ENCODE measurements at regions not wholly inside any gene's neighbourhood (a gene's known extent, or its start where the extent isn't known, plus 50 kb on each side); places are given as distances from the start of the nearest gene placed in this dataset.
"Not testable (repeated sequence)": the region's sequence is repeated elsewhere in the genome, so short reads cannot be mapped to it uniquely, and the experiment has no call there.

GRCh38 chr5:62223312-62223670 is 82.7 kb upstream of the KIF2A start:
- H3K4me3 ChIP-seq: peak overlapping the region; percentile 14 to 21
- peak; percentile 31 to 52 for TF ChIP-seq CTCF (IDR thresholded peaks at IDR 0.05)
- H3K9me3 ChIP-seq, H3K27ac ChIP-seq, H3K4me1 ChIP-seq, H3K27me3 ChIP-seq, H3K36me3 ChIP-seq: not testable (repeated sequence)
- intact Hi-C loops (cut with DNase I; ENCODE audit: low total_unique reads): loop anchor here (10.0 kb wide), 1 partner anchor 82 kb away; the partner anchor contains the start of gene KIF2A
- DNase-seq: peak; percentile 79 to 83

GRCh38 chr5:62224987-62225601 is 80.9 kb upstream of the KIF2A start:
- H3K9me3 ChIP-seq, H3K27me3 ChIP-seq, H3K4me3 ChIP-seq, H3K36me3 ChIP-seq, H3K4me1 ChIP-seq, DNase-seq, H3K27ac ChIP-seq: not testable (repeated sequence)
- TF ChIP-seq CTCF (IDR thresholded peaks at IDR 0.05): peak; percentile 6 to 25
- intact Hi-C loops (cut with DNase I; ENCODE audit: low total_unique reads): loop anchor here (10.0 kb wide), 1 partner anchor 80 kb away; the partner anchor contains the start of gene KIF2A

DNA sequence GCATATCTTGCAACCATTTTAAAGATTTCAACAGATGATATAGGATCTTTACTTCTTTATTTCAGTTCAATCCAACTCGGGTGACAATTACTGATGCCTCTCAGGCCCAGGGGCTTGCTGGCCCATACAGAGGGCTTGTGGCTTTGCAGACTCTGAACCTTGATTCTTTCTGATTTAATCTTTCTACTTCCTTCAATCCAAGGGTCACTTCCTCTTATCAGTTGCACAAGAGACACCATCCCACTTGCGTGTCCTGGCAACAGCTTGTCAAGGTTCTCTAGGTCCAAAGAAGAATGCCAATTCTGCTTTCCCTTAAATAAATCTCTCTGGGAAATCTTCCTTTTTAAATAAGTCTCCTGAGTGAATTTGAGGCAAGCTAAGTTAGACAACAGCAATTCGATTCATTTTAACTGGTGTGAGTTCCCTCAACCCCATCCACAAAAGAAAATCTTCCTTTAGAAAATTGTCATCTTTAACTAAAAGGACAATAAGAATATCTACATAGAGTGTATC is 75.1 kb upstream of the KIF2A start:
- H3K4me3 ChIP-seq; H3K9me3 ChIP-seq; H3K36me3 ChIP-seq; H3K27ac ChIP-seq; DNase-seq; intact Hi-C loops (cut with DNase I; ENCODE audit: low total_unique reads); H3K27me3 ChIP-seq: not testable (repeated sequence)
- H3K4me1 ChIP-seq: peaks cover 0 to 12% (median 4%) of the 10 kb centered on the region in 4 donors

DNA sequence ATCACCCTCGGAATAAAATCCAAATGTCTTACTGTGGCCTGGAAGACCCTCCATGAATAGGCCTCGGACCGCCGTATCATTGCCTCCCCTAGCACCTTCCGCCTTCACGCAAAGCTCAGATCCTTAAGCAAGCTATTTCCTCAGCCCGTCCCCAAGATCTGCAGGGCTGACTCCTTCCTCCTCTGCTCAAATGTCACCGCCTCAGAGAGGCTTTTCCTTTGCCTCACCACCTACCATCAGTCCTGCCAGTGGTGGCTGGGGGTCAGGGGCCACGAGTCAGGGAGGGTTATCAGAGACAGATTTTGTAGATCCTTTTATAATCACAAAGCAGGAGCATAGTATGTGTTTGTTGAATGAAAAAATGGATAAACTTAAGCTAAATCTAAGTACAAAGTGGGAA is 74.4 kb upstream of the KIF2A start:
- no peak for TF ChIP-seq CTCF (IDR thresholded peaks at IDR 0.05)
- DNase-seq: no peak

GRCh38 chr5:62232218-62232617 is 73.8 kb upstream of the KIF2A start:
- H3K27ac ChIP-seq; H3K9me3 ChIP-seq; H3K27me3 ChIP-seq; DNase-seq; H3K4me3 ChIP-seq; intact Hi-C loops (cut with DNase I; ENCODE audit: low total_unique reads); H3K36me3 ChIP-seq: not testable (repeated sequence)
- H3K4me1 ChIP-seq: peaks cover 0 to 18% (median 10%) of the 10 kb centered on the region in 4 donors

More for the DNA sequence above, 74.4 kb upstream of the KIF2A start:
- Histone ChIP-seq H3K27ac (no peak overlapping the region), H3K36me3 (no peaks in the 10 kb centered on the region), H3K27me3 (no peaks in the 10 kb centered on the region), H3K4me1 (peaks cover 0 to 14% (median 8%) of the 10 kb centered on the region in 4 donors), H3K4me3 (no peak overlapping the region), H3K9me3 (no peaks in the 10 kb centered on the region)
- intact Hi-C loops (cut with DNase I; ENCODE audit: low total_unique reads): no loop called here

DNA sequence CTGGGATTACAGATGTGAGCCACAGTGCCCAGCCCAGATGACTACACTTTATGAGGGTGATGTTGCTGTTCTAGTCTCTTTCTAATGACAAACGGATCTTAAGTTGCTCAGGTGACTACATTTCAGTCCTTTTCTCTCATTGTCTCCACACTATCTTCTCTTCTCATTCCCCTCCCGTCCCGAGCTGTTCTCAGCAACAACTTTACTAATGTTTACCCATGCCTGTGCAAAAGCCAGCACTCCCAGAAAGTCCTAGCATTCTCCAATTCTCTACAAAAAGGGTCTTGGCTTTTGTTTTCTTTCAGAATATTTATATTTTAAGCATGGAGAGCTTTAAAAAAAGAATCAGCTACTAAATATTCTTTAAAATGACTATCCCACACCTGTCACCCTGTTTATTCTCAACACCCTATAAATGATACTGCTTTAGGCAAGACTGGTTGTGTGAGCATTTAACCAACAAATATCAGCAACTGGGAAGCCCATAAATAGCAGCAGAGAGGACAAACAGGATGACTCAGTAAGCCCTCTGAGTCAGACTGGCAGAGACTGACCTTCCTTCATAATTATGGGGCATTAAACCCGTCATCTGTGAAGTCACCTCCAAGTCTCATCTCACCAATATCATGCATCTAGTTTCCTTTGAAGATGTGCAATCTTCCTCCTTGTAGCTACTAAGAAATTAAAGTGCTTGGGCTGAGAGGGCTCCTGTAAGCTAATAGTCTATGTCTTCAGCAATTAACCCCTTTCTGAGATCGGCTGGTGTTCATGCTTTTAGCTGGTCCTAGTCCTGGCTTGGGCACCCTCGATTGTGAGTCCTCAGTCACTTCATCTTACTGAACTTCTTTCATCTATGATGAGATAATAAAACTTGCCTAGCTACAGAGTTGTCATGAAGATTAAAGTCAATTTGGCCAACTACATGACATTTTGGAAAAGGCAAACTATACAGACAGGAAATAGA is 72.6 kb upstream of the KIF2A start:
- H3K27ac ChIP-seq: peak overlapping the region; percentile 45 to 57
- DNase-seq; H3K9me3 ChIP-seq; intact Hi-C loops (cut with DNase I; ENCODE audit: low total_unique reads); H3K36me3 ChIP-seq; H3K4me3 ChIP-seq; H3K27me3 ChIP-seq: not testable (repeated sequence)
- peaks cover 0 to 22% (median 11%) of the 10 kb centered on the region in 4 donors for H3K4me1 ChIP-seq

- Histone ChIP-seq H3K27ac (peak overlapping the region; percentile 50 to 66), H3K4me3 (peak overlapping the region; percentile 15 to 20), H3K4me1 (peaks cover 0 to 22% (median 11%) of the 10 kb centered on the region in 4 donors)
- H3K27me3 ChIP-seq; intact Hi-C loops (cut with DNase I; ENCODE audit: low total_unique reads); DNase-seq; H3K36me3 ChIP-seq; H3K9me3 ChIP-seq: not testable (repeated sequence)
These were observed 69.4 kb upstream of the KIF2A start for GRCh38 chr5:62236593-62236992.

- H3K9me3 ChIP-seq; H3K27me3 ChIP-seq; H3K36me3 ChIP-seq; H3K4me3 ChIP-seq; DNase-seq; intact Hi-C loops (cut with DNase I; ENCODE audit: low total_unique reads); H3K27ac ChIP-seq: not testable (repeated sequence)
- peaks cover 0 to 19% (median 10%) of the 10 kb centered on the region in 4 donors for H3K4me1 ChIP-seq
These were observed 68.1 kb upstream of the KIF2A start for GRCh38 chr5:62237944-62238343.

- H3K27ac ChIP-seq; intact Hi-C loops (cut with DNase I; ENCODE audit: low total_unique reads); H3K9me3 ChIP-seq; H3K27me3 ChIP-seq; DNase-seq; H3K4me3 ChIP-seq; H3K36me3 ChIP-seq: not testable (repeated sequence)
- H3K4me1 ChIP-seq: peaks cover 0 to 12% (median 8%) of the 10 kb centered on the region in 4 donors
These were observed 67.4 kb upstream of the KIF2A start for GRCh38 chr5:62238584-62238983.

- H3K4me3 ChIP-seq; H3K27me3 ChIP-seq; DNase-seq; H3K9me3 ChIP-seq; intact Hi-C loops (cut with DNase I; ENCODE audit: low total_unique reads); H3K27ac ChIP-seq; H3K36me3 ChIP-seq: not testable (repeated sequence)
- peaks cover 0 to 12% (median 7%) of the 10 kb centered on the region in 4 donors for H3K4me1 ChIP-seq
These were observed 65.5 kb upstream of the KIF2A start for GRCh38 chr5:62240494-62240893.
